ENCODE measurements at regions not wholly inside any gene's neighbourhood (a gene's known extent, or its start where the extent isn't known, plus 50 kb on each side); places are given as distances from the start of the nearest gene placed in this dataset.
"Not testable (repeated sequence)": the region's sequence is repeated elsewhere in the genome, so short reads cannot be mapped to it uniquely, and the experiment has no call there.

- no peak for DNase-seq
Observed at GRCh38 chr2:183812091-183812490, 687.8 kb downstream of the NUP35 start.

DNA sequence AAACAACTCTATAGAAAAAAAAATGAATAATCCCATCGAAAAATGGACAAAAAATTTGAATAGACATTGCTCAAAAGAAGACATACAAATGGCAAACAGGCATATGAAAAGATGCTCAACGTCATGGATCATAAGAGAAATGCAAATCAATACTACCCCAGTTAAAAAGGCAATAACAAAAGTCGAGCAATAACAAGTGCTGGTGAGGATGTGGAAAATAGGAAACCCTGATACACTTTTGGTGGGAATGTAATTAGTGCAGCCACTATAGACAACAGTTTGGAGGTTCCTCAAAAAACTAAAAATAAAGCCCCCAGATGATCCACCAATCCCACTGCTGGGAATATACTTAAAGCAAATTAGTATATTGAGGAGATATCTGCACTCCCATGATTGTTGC, 701.5 kb downstream of the NUP35 start:
- DNase-seq, result no peak

- no peak for DNase-seq
Observed at GRCh38 chr2:183829931-183830330, 705.7 kb downstream of the NUP35 start.

GRCh38 chr2:183837157-183837556, 712.9 kb downstream of the NUP35 start:
- no peak for DNase-seq

GRCh38 chr2:183838295-183838694, 714.1 kb downstream of the NUP35 start:
- no peak for DNase-seq

- no peak for DNase-seq
Observed at GRCh38 chr2:183840061-183840584, 715.9 kb downstream of the NUP35 start.

DNA sequence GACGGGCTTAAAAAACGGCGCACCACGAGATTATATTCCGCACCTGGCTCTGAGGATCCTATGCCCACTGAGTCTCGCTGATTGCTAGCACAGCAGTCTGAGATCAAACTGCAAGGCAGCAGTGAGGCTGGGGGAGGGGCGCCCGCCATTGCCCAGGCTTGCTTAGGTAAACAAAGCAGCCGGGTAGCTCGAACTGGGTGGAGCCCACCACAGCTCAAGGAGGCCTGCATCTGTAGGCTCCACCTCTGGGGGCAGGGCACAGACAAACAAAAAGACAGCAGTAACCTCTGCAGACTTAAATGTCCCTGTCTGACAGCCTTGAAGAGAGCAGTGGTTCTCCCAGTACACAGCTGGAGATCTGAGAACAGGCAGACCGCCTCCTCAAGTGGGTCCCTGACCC, 725.6 kb downstream of the NUP35 start:
- not testable (repeated sequence) for DNase-seq

GRCh38 chr2:183859129-183859528, 734.9 kb downstream of the NUP35 start:
- no peak for DNase-seq

GRCh38 chr2:183866666-183867065, 731.7 kb upstream of the ZNF804A start:
- DNase-seq, result no peak

DNA sequence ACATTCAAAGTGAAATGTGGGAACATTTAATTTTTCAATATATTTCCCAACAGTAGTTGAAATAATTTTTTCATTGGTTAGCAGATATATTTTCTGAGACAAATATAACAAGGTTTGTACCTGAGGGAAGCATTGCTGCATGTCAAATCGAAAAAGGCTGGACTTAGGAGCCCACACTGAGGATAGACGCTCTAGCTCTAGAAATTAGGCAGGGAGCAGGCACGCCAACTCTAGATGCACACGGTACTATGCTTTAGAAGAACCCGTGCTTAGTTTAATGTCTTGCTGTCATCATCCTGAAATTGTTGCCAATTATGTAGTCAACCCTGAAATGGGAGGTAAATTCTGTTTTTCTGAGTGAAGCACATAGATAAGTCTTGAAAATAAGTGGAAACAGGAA, 731.1 kb upstream of the ZNF804A start:
- no peak for DNase-seq

DNA sequence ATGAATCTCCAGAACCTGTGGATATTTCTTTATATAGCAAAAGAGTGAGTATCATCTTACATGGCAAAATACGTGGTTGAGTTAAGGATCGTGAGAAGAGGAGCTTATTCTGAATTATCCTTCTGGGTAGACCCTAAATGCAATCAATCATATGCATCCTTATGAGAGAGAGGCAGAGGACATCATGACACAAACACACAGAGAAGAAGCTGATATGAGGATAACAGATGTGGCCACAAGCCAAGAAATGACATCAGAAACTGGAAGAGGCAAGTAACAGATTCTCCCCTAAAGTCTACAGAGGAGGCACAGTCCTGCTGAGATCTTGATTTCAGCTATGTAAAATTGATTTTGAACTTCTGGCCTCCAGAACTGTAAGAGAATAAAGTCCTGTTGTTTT, 730.2 kb upstream of the ZNF804A start:
- DNase-seq, result no peak

- no peak for DNase-seq
Observed at GRCh38 chr2:183868707-183869106, 729.6 kb upstream of the ZNF804A start.

DNA sequence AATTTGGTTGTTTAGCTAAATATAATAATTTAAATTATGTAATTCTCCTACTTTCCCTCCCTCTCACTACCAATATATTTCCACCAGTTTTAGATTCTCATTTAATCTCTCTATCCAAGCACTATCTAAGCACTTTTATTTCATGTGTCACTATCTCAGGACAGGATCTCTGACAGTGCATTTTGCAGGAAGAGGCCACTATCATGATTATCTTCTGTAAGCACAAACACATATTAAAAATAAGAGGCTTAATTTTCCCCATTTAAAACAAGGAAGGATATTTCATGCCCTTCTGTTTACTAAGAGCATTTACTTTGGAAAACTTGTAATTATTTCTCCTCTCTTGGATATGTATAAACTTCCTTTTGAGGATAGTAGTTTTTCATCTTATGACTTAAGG, 726.2 kb upstream of the ZNF804A start:
- DNase-seq, result no peak

- no peak for DNase-seq
Observed at GRCh38 chr2:183881978-183882377, 716.4 kb upstream of the ZNF804A start.

GRCh38 chr2:183892315-183892941, 705.9 kb upstream of the ZNF804A start:
- DNase-seq, result no peak

DNA sequence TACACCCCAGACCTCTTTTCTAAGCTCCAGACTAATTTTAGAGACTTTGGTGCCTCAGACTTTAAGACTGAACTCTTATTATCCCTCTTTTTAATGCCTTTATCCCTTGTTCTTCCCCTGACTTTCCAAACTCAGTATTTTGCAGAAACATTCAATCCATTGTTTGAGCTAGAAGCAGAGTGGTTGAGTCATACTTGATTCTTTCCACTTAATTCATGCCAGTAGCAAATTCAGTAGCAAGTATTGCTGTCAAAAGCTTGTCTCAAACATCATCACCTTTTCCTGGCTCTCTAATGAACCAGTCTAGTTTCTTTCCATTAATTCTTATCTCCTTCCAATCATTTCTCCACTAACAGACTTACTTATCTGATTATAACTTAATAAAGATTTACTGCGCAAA, 699.7 kb upstream of the ZNF804A start:
- no peak for DNase-seq

DNA sequence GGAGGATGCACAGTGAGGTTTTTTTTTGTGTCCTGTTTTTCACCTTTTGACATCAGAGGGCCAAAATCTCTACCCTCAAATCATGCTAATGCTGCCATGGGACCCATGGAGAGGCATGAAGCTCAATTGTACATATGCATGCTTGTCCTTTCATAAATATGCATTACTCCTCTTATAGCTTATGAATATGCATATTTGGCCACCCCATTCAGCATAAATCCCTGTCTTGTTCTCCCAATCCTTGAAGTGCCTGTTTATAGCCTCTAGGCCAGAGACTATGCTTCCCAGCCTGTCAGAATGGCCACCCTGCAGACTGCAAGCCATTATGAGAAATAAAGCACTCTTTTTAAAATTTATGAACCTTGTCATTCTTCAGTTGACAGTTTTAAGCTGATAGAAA, 696.4 kb upstream of the ZNF804A start:
- no peak for DNase-seq

DNA sequence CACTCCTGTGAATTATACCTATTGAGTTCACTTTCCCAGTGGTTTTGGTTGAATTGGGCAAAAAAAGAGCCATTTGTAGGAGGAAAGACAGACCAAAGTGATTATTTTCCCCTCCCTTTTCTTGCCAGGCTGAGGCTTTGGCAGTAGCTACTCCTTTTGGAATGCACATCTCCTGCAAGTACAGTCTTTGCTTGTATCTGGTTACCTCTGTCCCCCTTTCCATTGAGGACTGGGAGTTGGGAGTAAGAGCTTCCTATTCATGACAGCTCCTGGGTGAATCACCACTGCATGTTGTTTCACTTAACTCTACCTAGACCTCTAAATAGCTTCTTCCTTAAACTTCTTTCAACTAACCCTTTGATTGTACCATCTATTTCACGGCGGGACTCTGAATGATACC, 695.3 kb upstream of the ZNF804A start:
- DNase-seq, result no peak

GRCh38 chr2:183916041-183916440, 682.3 kb upstream of the ZNF804A start:
- DNase-seq, result not testable (repeated sequence)

- DNase-seq, result no peak
Observed at GRCh38 chr2:183919167-183919566, 679.2 kb upstream of the ZNF804A start.

- DNase-seq, result no peak
Observed at GRCh38 chr2:183919926-183920325, 678.4 kb upstream of the ZNF804A start.

GRCh38 chr2:183925281-183925680, 673.0 kb upstream of the ZNF804A start:
- DNase-seq, result no peak

GRCh38 chr2:183926433-183926832, 671.9 kb upstream of the ZNF804A start:
- no peak for DNase-seq

GRCh38 chr2:183927406-183928325, 670.7 kb upstream of the ZNF804A start:
- DNase-seq, result no peak
